ENCODE measurements at regions not wholly inside any gene's neighbourhood (a gene's known extent, or its start where the extent isn't known, plus 50 kb on each side); places are given as distances from the start of the nearest gene placed in this dataset.

DNA sequence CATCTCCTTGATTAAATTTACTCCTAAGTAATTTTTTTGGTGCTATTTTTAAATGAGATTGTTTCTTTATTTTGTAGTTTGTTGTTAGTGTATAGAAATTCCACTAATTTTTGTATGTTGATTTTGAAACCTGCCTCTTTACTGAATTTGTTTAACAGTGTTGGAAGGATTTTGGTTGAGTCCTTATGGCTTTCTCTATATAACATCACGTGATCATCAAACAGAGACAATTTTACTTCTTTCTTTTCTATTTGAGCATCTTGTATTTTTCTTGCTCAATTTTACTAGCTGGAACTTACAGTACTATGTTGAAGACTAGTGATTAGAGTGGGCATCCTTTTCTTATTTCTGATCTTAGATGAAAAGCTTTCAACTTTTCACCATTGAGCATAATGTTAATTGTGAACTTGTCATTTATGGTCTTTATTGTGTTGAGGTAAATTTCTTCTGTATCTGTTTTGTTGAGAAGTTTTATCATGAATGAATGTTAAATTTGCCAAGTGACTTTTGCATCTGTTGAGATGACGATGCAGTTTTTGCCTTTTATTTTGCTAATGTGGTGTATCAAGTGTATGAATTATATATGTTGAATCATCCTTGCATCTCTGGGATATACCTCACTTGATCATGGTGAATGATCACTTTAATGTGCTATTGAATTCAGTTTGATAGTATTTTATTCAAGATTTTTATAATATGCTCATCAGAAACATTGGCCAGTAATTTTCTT is 645.3 kb upstream of the DDX18 start:
- no peak overlapping the region for H3K4me2 ChIP-seq
- H3K9ac ChIP-seq = no peak overlapping the region
- H4K20me1 ChIP-seq (ENCODE audit: insufficient read depth) = no peaks in the 10 kb centered on the region
- H3K27ac ChIP-seq = no peak overlapping the region
- H3K4me3 ChIP-seq (IDR thresholded peaks at IDR 0.05; ENCODE audit: insufficient read depth, low read depth, low read length) = no peak overlapping the region
- no peaks in the 10 kb centered on the region for H3K27me3 ChIP-seq (ENCODE audit: insufficient read depth, low read depth)
- TF ChIP-seq, protein P1, sequence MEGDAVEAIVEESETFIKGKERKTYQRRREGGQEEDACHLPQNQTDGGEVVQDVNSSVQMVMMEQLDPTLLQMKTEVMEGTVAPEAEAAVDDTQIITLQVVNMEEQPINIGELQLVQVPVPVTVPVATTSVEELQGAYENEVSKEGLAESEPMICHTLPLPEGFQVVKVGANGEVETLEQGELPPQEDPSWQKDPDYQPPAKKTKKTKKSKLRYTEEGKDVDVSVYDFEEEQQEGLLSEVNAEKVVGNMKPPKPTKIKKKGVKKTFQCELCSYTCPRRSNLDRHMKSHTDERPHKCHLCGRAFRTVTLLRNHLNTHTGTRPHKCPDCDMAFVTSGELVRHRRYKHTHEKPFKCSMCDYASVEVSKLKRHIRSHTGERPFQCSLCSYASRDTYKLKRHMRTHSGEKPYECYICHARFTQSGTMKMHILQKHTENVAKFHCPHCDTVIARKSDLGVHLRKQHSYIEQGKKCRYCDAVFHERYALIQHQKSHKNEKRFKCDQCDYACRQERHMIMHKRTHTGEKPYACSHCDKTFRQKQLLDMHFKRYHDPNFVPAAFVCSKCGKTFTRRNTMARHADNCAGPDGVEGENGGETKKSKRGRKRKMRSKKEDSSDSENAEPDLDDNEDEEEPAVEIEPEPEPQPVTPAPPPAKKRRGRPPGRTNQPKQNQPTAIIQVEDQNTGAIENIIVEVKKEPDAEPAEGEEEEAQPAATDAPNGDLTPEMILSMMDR (conservative IDR thresholded peaks at IDR 0.05; ENCODE audit: low read depth, low read length) = no peak
- no peak overlapping the region for H2AFZ ChIP-seq (ENCODE audit: low read depth)
- H3K4me1 ChIP-seq (ENCODE audit: low read depth, poor library complexity, severe bottlenecking) = no peaks in the 10 kb centered on the region
- H3K79me2 ChIP-seq (ENCODE audit: insufficient read depth, low read depth) = no peaks in the 10 kb centered on the region
- no peaks in the 10 kb centered on the region for H3K36me3 ChIP-seq (ENCODE audit: insufficient read depth)

DNA sequence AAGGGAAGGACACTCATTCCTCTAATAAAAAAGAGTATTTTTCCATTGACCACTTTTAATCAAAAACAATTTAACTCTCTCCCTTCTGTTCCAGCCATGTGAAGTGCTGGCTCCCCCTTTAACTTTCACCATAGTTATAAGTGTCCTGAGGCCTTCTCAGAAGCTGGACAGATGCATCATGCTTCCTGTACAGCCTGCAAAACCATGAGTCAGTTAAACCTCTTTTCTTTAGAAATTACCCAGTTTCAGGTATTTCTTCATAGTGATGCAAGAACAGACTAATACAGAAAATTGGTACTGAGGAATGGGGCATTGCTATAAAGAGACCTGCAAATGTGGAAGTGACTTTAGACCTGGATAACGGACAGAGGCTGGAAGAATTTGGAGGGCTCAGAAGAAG is 643.6 kb upstream of the DDX18 start:
- no peak overlapping the region for H3K9ac ChIP-seq
- H4K20me1 ChIP-seq (ENCODE audit: insufficient read depth) = no peaks in the 10 kb centered on the region
- no peaks in the 10 kb centered on the region for H3K79me2 ChIP-seq (ENCODE audit: insufficient read depth, low read depth)
- TF ChIP-seq, protein P1 (conservative IDR thresholded peaks at IDR 0.05; ENCODE audit: low read depth, low read length) = no peak
- no peaks in the 10 kb centered on the region for H3K4me1 ChIP-seq (ENCODE audit: low read depth, poor library complexity, severe bottlenecking)
- H3K4me3 ChIP-seq (IDR thresholded peaks at IDR 0.05; ENCODE audit: insufficient read depth, low read depth, low read length) = no peak overlapping the region
- no peak overlapping the region for H3K27ac ChIP-seq
- H3K36me3 ChIP-seq (ENCODE audit: insufficient read depth) = no peaks in the 10 kb centered on the region
- H3K27me3 ChIP-seq (ENCODE audit: insufficient read depth, low read depth) = no peaks in the 10 kb centered on the region
- no peak overlapping the region for H3K4me2 ChIP-seq
- no peak overlapping the region for H2AFZ ChIP-seq (ENCODE audit: low read depth)

DNA sequence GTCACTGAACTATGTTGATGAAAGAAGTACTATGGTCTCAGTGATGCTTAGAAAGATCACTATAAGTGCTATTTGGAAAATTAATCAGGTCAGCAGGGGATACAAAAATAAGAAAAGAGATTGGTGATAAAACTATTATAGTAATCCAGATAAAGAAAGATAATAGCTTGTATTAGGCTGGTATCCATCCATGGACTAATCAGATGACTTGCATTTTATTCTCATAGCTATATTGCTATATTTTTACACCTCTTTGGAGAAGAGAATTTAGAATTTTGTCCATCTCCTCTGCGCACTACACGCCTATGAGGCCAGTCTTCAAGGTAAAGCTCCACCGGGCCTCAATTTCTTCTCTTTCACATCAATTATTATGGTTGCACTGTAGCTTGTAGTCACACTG is 635.1 kb upstream of the DDX18 start:
- no peak overlapping the region for H3K27ac ChIP-seq
- no peak overlapping the region for H3K4me2 ChIP-seq
- H3K79me2 ChIP-seq (ENCODE audit: insufficient read depth, low read depth) = no peaks in the 10 kb centered on the region
- H3K27me3 ChIP-seq (ENCODE audit: insufficient read depth, low read depth) = no peaks in the 10 kb centered on the region
- no peaks in the 10 kb centered on the region for H4K20me1 ChIP-seq (ENCODE audit: insufficient read depth)
- H3K9ac ChIP-seq = no peak overlapping the region
- TF ChIP-seq, protein P1 (conservative IDR thresholded peaks at IDR 0.05; ENCODE audit: low read depth, low read length) = no peak
- H3K36me3 ChIP-seq (ENCODE audit: insufficient read depth) = no peaks in the 10 kb centered on the region
- H2AFZ ChIP-seq (ENCODE audit: low read depth) = no peak overlapping the region
- no peak overlapping the region for H3K4me3 ChIP-seq (IDR thresholded peaks at IDR 0.05; ENCODE audit: insufficient read depth, low read depth, low read length)
- H3K4me1 ChIP-seq (ENCODE audit: low read depth, poor library complexity, severe bottlenecking) = no peaks in the 10 kb centered on the region

DNA sequence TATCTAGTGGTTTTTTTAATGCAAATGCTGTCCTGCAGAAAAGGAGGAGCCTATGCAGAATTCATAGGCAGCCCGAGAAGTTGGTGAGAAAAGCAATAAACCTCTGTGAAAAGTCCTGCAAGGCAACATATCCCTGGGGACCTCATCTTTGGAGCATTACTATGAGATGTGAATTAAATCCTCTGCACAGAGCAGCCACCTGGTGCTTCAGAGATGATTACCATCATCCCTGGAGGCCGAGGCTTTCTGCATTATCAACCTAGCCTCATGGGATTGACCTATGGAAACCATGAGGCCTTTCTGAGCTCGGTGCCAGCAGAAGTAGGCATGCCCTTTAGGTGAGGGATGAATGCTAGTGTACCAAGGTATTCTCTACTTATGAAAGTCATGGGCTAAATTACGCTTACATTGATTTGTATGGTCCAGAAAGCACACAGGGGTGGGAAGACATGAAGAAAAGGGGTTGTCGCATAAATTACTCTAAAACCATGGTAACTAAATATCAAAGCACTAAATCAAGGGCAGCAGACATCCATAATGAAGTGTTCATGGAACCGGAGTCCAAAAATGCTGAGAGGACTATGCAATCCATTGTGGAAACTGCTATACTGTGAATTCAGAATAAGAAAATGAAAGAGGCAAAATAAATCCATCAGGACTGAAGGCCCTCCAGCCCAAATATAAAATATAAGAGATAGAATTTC is 623.5 kb upstream of the DDX18 start:
- TF ChIP-seq, protein P1 (conservative IDR thresholded peaks at IDR 0.05; ENCODE audit: low read depth, low read length) = no peak
- no peaks in the 10 kb centered on the region for H3K4me1 ChIP-seq (ENCODE audit: low read depth, poor library complexity, severe bottlenecking)
- H3K4me2 ChIP-seq = no peak overlapping the region
- no peaks in the 10 kb centered on the region for H3K36me3 ChIP-seq (ENCODE audit: insufficient read depth)
- no peak overlapping the region for H2AFZ ChIP-seq (ENCODE audit: low read depth)
- no peaks in the 10 kb centered on the region for H3K79me2 ChIP-seq (ENCODE audit: insufficient read depth, low read depth)
- no peak overlapping the region for H3K27ac ChIP-seq
- H3K27me3 ChIP-seq (ENCODE audit: insufficient read depth, low read depth) = no peaks in the 10 kb centered on the region
- H3K9ac ChIP-seq = no peak overlapping the region
- no peak overlapping the region for H3K4me3 ChIP-seq (IDR thresholded peaks at IDR 0.05; ENCODE audit: insufficient read depth, low read depth, low read length)
- H4K20me1 ChIP-seq (ENCODE audit: insufficient read depth) = no peaks in the 10 kb centered on the region
